ENCODE measurements at regions not wholly inside any gene's neighbourhood (a gene's known extent, or its start where the extent isn't known, plus 50 kb on each side); places are given as distances from the start of the nearest gene placed in this dataset.

DNA sequence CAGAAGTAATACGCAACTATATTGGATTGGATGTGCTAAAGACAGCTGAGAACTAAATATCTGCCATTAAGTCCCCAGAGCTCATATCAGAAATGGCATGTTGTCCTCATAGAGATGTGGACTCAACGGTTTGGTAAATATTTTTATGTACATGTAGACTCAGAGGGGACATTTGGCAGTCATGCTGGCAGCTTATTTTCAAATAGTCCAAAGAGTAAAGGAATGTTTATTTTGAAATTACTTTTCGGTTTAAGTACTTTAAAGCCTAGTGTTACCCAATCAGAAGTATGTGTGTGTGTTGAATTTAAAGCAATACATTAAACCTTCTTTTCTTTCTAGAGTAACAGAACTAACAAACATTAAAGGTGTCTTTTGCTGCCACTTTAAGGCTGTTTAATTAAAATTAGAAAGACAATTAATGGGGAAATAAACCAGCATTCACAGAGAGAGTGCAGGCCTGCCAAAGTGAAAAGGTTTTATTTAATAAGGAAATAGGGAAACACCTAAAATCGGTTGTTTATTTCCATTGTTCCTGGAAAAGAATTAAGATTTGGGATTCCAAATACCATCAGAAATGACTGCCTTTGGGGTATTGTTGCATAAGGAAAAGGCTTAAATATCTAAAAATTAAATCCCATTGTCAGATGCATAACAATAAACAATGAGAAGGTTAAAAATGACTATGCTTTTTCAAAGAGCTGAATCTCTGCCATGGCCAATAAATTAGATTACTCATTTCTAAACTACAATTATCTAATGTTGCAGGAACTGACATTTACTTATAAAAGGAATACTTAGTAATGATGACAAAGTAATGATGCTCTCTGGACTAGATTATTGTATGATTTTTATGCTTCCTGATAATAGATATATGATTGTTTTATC lies 113.4 kb upstream of the AHR start:
- no peak for DNase-seq

DNA sequence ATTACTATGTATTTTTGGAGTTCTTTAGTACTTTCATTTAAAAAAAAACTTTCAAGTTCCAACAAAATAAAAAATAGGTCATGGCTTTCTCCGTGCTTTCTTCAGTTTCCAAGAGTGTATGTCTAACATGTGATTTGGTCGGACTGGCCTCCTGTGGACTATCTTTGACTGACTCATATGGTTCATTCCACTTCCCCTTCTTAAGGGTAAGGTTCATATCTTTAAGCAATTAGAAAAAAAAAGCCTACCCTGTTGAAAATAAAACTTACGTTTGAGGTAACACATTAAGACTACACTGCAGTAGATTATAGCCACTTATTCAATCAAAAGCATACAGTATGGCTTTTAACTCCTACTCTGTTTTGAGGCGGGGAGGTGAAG lies 112.8 kb upstream of the AHR start:
- peak; percentile 46 for DNase-seq

DNA sequence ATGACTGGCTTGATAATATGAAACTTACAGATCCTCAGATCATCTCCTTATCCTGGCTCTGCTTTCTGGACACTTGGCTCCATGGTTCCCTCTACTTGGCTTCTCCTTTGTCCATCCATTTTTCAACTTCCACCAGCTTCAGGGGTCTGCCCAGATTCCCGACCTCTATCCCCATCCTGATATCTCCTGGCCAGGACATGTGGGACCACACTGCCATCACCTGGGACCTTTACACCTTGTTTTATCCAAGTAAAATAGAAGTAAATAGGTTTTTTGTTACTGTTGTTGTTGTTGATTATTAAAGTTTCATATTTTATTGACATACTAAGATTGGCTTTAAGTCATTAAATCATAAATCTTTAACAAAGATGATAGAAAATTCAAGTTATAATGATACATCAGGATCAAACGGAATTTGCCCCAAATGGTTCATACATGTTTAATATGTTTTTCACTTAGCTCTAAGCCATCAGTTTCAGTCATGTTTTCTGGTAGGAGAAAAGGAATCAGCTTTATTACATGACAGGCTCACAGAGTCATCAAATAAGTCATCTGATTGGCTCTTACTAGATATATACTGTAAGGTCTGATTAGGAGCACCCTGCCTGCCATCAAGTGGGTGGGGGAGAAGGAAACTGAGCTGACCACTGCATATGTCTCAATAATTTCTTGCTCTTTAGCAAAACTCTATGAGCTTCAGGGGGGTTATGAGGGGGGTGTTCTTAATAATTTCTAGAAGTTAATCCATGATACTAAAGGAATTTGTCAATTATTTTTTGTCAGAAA lies 111.5 kb upstream of the AHR start:
- DNase-seq = no peak

DNA sequence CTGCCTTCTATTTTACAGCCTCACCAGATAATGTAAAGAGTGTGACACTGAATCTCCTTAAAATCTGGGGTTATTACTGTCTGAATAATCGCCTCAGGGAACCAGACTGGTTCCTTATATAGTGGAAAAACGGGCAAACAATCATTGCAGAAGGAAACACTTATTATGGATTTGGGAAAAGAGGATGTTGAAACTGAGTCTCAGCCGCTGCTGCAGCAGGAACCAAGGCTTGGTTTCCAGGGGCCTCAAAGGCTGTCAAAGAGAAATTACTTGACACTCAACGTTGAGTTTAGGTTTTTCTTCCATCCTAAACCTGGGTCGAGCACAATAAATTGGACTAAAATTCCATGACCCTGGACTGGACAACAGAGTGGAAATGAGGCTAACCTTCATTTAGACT lies 103.8 kb upstream of the AHR start:
- no peak for DNase-seq

DNA sequence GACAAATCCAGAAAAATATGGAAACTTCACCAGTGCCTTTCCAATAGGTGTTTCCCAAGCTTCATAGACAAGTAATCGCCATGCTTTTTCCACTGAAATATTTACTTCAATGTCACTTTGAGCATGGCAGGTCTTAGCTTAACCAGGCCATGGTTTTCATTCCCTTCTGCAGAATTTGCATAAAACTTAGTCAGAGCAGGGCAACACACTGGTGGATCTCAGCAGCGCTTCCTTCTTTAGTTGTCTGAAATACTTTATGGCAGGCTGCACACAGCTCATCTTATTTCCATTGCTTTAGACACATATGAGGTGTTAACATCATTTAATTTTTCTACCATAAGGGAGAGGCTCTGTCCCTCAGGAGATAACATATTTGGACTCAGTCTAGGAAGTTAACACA lies 102.9 kb upstream of the AHR start:
- no peak for DNase-seq

DNA sequence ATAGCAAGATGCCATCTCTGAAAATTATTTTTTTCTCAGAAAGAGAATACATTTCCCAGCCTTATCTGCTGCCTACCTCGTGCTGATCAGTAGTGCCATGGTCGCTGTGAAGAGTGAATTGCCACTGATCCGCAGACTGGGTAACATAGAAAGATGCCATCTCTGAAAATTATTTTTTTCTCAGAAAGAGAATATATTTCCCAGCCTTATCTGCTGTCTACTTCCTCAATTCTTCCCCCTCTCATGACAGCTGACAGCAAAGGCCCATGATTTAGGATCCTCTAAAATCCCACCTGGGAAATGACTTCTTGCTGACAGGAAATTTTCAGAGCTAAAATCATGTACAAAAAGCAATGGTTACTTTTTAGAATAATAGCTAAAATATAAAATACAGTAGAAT lies 92.5 kb upstream of the AHR start:
- DNase-seq = no peak

DNA sequence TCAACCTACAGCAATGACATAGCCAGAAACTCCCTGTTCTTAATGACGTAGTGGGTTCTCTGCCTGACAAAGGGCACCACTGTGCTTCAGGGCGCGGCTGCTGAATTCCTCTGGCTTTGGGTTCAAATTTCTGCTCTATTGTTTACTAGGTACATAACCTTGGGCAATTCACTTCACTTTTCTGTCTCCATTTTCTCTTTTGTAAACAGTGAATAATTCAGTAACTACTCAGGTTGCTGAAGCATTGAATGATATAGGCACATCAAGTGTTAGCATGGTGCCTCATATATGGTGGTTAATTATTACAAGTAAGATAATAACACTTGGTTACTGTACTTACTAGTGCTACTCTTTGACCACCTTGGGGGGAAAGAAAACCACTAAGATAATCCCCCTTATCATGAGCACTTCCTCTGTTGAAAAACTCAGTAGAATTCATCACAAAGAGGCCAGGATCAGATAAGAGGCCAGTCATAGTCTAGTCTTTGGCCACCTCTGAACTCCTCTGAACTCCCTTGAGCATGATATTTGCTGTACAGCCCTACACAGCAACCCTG lies 92.0 kb upstream of the AHR start:
- DNase-seq = peak; percentile 49

DNA sequence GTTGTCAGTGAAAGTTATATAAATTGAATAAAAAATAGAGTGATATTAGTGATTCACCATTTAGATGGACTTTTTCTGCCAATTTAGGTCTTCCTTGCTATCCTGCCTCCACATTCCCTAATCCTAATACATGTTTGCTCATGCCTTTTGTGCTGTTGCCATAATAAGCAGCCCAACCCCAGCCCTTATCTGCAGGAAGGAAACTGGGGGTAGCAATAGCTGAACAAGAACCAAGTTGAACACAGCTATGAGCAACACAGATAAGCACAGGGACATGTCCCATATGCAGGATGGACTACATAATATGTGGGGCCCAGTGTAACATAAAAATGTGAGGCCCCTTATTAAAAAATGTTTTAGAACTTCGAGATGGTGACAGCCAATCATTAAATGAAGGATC lies 91.2 kb upstream of the AHR start:
- DNase-seq = peak; percentile 91

DNA sequence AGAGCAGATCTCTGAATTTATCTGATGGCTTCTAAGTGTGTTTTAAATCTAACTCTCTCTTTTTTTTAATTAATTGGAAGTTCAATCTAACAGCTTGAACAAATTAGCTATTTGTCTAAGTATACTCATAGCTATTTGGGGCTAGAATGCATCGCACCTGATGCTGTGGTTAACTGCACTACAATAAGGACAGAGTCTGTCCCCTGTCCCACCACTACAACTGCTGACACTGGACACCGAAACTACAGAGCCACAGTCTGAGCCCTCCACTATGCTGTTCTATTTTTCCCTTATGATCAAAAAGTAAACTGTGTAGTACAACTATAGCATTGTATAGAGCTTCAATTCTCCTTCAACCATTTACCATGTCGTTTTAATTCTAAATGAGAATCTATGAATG lies 89.4 kb upstream of the AHR start:
- DNase-seq = no peak

DNA sequence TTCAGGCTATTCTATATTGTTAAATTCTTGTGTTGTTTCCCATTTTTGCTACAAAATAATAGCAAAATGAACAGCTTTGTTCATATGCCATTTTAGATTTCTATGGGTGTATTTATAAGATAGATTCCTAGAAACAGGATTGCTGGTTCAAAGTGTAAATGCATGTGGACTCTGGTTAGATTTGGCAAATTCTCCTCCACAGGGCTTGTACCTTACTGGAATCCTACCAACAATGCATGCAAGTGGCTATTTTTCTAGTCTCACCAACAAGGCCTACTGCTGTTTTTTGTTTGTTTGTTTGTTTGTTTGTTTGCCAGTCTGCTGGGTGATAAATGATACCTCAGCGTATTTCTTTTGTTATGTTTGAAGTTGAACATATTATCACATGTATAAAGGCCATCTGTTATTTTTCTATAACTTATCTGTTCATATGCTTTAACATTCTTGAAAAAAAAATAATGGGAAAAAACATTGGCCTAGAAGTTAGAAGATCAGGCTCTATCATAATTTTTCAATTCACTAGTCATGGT lies 87.1 kb upstream of the AHR start:
- no peak for DNase-seq

DNA sequence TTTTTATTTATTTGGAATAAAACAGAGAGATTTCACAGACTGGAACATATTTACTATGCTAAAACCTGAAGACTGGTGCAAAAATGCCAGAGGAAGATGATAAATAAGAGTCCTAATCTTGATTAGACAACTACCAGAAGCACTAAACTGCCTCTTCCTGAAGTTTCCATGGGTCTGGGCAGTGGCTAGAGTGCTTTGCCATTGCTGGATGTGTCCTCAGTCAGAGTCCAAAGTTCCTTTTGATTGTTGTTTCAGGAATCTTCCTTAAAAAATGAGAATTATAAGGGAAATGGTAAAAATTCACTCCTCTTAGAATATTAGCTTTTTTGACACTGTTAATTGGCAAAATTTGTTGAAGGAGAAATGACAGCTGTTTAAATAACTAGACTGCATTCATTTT lies 86.3 kb upstream of the AHR start:
- no peak for DNase-seq

DNA sequence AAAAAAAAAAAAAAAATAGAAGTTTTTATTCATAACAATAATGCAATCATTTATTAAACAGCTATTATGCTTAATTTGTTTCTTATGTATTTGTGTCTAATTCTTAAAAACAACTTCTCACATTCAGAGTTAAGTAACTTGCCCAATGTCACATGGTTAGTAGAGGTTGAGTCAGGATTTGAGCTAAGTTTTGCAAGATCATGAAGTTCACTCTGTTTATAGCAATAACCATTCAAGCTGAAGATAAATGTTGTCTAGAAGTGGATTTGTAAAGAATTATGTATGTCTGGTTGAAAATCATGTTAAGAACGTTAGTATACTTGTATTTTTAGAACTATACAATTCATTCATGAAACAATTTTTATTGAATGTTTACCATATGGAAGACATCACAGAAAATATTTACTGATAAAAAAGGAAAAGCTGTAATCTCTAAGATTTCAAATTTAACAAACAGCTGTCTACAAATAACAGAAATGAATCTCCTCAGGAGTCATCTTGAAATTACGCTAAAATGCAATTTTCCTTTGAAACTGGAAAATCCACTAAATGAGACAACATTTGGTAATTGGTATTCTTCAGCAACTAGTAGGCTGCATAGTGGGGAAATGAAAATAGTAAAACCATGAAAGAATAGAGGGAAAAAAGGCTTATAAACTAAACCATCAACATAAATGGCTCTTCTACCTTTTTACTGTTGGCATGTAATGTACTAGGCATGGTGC lies 70.5 kb upstream of the AHR start:
- DNase-seq = no peak

DNA sequence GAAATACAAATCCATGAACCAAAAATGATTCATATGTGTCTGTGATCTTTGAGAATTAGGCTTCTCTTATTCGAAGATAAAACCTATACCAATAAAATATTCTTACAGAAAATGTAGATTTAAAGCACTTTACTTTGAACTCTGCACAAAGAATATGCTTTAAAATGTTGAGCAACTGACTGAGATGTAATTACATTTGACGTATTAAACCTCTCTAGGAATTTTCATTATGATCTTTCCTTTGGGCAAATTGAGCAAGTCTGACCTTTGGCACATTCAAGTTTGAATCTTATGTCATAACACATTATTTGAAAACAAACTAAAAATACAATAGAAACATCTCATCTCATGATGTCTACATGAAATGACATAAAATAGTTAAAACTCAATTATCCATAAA lies 69.2 kb upstream of the AHR start:
- DNase-seq = no peak

DNA sequence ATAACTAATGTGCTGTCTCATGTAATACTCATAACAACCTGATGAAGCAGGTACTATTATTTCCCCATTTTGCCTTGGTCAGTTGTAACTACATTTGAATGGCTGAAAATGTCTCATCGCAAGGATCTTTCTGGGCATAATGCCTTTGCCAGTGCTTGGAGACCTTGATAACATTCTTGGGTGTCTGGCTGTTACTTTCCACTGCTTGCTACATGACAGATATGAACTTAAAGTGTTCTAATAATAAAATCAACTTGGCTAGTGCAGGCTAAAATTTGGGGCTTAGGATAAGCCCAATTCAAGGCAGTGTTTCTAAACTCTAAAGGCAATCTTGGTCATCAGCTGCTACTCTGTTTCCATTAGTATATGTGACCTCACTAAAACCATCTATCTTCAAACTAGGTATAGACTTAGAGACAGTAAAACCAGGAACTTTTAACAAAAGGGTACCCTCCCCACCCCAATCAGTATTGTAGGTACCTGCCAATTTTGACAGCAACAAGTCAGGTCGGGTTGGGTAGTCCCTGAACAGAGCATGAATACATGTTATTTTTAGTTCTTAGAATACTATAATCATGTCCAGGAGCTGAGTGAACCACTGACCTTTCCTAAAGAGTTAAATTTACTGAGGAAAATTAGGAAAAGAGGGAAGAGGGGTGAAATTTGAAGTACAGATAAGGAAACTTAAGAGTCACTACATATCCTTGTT lies 68.2 kb upstream of the AHR start:
- DNase-seq = peak; percentile 62

DNA sequence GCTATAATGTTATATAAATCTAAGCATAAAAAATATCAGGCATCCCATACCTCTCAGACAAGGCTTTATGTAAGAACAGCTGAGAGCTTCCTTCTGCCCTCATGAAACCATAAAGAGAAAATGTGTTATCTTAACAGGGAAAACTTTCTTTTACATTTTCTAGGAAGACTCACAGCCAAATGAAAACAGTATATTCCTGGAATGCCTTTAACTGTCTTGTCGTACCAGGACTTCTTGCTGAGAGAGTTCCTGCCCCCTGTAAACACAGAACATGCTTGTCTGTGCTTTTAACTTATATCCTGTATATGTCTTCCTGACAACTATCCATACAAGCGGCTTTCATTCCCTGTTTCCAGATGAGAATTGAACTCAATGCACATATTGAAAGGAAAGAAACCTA lies 64.8 kb upstream of the AHR start:
- no peak for DNase-seq

DNA sequence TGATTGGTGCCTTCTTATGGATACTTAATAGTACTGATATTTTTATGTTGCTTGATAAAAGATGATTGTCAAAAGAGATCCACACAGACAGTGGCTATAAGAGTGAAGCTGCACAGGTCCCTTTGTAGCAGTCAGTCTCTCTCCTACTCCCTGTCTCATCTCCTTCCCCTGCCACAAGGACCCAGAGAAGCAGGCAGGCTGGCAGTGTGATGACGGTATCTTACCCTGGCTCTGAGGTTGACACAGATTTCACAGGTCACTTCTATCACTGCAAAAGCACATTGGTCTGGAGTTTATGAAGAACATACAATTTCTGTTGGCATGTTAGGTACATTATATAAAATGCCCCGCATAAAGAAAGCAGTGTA lies 64.4 kb upstream of the AHR start:
- DNase-seq = no peak

DNA sequence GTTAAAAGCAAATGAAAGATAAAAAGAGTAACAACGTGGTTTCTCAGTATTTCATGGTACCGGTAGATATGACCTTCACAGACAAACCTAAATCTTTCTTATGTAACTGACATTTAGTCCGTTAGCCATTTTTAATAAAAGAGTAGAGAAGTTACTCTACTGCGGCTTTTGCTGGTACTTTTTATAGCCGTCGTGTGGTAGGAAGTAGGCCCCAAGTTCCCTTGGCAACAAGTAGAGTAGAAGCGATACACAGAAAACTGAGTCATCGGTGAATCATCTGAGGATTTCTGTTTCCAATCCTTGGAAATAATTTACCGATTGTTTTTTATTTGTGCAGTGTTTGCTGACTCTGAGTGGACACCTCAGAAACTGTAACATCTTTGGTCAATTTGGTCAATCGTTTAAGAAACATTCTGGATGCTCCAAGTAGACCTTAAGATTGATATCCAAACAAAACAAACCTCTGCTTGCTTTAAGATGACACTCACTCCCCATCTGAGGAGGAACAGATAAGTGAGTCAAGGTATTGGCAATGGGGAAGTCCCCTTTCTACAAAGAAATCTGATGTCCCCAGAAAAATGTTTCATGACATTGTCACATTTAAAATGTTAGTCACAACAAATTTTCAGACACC lies 63.9 kb upstream of the AHR start:
- peak; percentile 97 for DNase-seq

DNA sequence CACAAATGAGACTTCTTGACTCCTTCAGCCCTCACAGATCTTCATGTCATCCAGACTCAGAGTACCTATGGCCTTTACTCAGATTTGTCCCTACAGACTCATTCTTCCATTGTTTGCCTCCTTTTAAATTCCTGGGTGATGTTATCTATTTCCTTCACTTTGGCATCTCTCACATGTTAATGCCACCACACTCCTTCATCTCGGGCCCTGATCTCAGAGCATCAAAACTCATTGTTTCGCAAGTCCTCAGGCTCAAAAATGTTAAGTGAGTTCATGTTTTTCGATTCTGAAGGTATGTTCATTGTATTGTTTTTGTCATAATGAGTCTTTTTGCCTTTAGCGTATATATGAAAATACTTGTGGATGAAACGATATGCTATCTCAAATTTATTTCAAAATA lies 62.3 kb upstream of the AHR start:
- peak; percentile 56 for DNase-seq

DNA sequence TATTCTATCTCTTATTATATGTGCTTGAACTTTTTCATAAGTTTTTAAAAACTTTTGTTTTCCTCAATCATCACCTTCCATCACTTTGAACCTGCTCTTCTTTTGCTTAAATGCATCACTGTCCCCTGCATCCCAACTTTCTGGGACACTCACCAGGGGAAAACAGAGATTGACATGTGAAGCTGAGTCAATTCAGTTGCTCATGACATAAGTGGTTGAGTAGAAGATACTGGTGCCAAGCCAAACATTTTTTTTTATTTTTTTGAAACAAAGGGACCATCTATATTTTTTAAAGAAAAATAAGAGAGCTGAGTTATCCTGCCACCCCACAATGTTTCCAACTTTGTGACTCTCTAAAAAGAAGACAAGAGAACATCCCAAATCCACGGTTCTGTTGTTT lies 61.8 kb upstream of the AHR start:
- DNase-seq = peak; percentile 38

DNA sequence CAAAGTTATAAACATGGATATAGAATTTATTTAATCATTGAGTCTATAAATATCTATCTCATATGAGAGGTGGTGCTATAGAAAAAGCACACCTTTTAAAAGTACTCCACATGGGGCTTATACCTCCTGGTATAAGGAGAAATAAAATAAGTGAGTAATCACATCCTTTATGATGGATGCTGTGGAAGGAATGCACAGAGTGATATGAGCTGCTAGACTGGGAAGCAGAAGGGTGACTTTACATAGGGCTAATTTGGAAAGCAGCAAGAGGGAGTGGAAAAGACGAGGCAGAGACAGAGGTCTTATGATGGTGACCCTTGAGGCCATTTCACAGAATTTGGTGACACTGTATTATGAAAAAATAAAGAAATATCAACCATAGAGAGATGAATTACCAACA lies 59.4 kb upstream of the AHR start:
- peak; percentile 83 for DNase-seq

DNA sequence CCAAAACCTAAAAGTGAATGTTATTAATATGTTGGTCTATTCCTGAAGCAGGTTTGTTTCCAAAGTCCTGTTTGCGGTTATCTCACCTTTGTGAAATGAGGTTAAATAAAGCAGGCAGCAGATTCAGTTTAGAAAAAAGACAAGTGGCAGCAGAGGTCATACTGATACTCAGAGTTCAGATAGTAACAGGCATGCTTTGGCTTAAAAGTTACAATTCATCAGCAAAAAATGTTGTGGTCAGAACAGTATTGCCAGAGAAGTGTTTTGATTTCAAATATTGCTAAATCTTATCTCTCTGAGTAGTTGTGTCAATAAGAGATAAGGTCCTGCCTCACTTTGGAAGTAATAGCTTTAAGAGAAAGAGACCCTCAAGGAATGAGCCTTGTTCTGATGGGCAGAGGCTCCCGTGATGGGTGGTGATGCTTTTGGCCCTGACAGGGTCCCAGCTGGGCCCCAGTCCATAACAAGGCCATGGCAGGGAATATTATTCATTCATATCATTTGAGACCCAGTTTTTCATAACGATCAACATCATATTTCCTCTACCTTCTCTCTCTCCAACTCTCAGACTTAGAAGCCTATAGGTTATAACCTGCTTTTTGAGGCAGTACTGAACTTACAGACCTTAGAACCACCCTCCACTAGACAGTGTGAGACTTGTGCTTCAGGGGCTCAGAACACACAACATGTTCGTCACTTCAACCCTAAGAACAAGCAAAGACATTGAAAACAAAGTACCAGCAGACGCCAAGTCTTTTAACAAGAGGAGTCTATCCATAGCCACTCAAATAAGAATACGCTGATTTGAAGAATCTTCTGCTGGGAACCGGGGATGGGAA lies 58.5 kb upstream of the AHR start:
- peak; percentile 96 for DNase-seq

All from NCI-H226 (cell line).